GM12864 (cell line): ENCODE measurements at regions not wholly inside any gene's neighbourhood (a gene's known extent, or its start where the extent isn't known, plus 50 kb on each side); places are given as distances from the start of the nearest gene placed in this dataset.

Experiments used
- DNase-seq: peaks from one replicate; pipeline ENCODE4 v3.0.0-alpha.2; 2011; ENCODE audit warnings: low read depth
- H3K4me3 ChIP-seq: 2 replicates; pipeline ENCODE4 v1.5.1; 2011; ENCODE audit warnings: mild to moderate bottlenecking, low read depth, low read length, control low read depth
- TF ChIP-seq, protein P1 (sequence below): IDR thresholded peaks from 2 replicates; pipeline ENCODE4 v1.5.1; 2011; ENCODE audit warnings: low read depth, mild to moderate bottlenecking, moderate library complexity, low read length, control low read depth, inconsistent platforms; ENCODE audit errors: missing control alignments

DNA sequence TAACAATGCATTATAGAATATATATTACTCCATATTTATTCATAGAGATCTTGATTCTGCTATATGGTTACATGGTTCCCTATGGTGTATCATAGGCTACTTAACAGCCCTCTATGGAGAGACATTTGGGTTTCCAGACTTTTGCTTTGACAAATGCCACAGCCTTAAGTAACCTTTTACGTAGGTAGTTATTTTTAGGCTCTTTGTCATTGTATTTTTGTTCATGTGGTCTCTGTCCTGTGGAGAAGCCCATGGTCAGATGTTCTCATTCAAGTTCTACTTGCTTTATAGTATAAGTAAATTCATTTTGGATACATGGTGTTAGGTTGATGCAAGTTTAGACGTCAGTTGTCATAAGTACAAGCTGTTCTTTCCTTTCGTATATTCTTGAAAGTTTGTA is 275.2 kb upstream of the THSD7B start:
- TF ChIP-seq, protein P1, sequence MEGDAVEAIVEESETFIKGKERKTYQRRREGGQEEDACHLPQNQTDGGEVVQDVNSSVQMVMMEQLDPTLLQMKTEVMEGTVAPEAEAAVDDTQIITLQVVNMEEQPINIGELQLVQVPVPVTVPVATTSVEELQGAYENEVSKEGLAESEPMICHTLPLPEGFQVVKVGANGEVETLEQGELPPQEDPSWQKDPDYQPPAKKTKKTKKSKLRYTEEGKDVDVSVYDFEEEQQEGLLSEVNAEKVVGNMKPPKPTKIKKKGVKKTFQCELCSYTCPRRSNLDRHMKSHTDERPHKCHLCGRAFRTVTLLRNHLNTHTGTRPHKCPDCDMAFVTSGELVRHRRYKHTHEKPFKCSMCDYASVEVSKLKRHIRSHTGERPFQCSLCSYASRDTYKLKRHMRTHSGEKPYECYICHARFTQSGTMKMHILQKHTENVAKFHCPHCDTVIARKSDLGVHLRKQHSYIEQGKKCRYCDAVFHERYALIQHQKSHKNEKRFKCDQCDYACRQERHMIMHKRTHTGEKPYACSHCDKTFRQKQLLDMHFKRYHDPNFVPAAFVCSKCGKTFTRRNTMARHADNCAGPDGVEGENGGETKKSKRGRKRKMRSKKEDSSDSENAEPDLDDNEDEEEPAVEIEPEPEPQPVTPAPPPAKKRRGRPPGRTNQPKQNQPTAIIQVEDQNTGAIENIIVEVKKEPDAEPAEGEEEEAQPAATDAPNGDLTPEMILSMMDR = no peak
- no peak overlapping the region for H3K4me3 ChIP-seq
- DNase-seq = no peak

DNA sequence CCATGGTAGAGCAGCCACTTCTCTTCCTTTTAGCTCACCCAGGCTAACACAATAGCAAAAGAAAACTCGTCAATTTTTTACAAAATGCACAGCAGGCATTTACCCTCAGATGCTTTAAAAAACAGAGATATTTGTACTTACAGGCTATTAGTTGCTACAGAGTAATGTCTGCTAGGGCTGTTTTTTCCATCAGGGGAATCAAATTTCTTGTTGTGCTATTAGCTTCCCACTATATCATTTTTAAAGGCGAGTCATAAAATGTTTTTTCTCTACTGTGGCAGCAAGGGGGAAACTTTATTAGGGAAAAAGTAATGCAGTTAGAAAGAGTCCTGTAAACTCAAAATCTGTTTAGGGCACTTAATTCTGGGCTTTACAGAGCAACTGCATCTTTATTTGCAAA is 277.9 kb upstream of the THSD7B start:
- TF ChIP-seq, protein P1 = no peak
- no peak for DNase-seq
- H3K4me3 ChIP-seq = no peak overlapping the region

DNA sequence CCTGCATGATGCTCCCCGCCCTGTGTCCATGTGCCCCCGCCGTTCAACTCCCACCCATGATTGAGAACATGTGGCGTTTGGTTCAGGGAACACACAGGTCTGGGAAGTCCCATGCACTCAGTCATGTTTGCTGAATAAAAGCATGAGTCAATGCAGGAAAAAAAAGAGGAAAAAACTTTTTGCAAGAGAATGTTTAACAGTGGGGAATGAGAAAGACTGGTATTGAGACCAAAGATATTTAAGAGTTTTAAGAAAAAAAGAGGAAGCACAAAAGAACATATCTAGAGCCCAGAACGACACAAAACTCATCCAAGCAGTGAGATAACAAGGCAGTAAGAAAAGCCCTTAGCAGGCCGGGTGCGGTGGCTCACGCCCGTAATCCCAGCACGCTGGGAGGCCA is 279.2 kb upstream of the THSD7B start:
- H3K4me3 ChIP-seq = no peak overlapping the region
- peak; percentile 31 for DNase-seq
- TF ChIP-seq, protein P1 = no peak

DNA sequence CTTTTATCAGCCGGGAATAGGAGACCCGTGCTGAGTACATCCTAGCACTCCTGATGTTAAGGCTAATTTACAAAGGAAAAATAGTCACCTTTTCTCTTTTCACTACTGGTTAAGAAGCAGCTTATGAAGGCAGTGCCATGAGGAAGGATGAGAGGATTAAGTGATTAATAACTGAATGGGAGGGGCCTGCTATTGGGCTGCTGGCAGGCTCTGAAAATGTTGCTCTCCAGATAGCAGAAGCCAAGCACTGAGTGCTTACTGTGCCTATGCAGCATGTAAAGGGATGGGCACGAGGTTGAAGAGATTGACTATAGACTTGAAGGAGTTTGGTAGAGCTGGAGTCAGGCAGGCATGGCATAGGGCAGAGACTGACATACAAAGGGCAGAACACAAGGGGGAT is 282.4 kb upstream of the THSD7B start:
- H3K4me3 ChIP-seq = no peak overlapping the region
- no peak for DNase-seq
- TF ChIP-seq, protein P1 = no peak

DNA sequence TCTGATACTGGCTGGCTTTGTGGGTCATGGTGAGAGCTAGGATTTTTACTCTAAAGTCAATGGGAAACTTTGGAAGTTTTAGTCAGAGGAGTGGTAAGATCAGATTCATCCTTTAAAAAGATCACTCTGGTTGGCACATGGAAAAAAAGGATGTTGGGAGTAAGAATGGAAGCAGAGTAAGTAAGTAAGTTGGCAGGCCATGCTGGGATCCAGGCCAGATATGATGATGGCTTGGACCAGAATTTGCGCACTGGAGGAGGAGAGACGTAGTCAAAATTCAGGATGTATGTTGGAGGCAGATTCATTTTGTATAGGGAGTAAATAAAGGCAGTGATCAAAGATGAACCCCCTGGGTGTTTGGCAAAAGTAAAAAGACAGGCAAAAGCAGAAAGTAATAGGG is 283.3 kb upstream of the THSD7B start:
- DNase-seq = no peak
- TF ChIP-seq, protein P1 = no peak
- no peak overlapping the region for H3K4me3 ChIP-seq

DNA sequence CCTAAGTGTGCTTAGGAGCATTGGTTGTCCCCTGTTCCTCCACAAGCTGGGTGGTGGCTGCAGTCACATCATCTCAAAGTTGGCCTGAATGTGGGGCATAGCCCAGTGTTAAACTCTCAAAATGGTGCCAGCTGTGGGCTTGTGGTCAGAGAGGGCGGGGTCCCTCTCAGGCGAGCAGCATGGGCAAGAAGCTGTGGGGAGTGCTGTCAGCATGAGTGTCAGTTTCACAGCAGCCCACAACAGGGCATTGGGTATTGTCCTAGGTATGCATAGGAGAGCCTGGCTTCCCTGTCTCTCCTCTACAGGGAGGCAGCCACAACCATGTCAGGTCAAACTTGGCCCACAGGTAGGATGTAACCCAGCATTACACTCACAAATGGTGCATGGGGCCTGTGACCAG is 285.6 kb upstream of the THSD7B start:
- no peak for DNase-seq
- TF ChIP-seq, protein P1 = no peak
- no peak overlapping the region for H3K4me3 ChIP-seq

DNA sequence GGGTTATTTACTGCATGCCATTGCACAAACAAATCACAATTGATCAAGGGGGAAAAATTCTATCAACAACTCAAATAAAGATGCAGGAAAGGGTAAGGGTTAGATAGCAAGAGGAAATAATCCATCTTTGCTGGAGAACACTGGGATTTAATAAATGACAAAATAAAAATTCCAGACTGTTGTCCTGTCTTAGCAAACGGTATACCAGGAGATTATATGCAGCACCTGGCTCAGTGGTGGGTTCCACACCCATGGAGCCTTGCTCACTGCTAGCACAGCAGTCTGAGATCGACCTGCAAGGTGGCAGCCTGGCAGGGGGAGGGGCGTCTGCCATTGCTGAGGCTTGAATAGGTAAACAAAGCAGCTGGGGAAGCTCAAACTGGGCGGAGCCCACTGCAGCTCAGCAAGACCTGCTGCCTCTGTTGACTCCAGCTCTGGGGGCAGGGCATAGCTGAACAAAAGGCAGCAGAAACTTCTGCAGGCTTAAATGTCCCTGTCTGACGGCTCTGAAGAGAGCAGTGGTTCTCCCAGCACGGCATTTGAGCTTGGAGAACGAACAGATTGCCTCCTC is 296.5 kb upstream of the THSD7B start:
- no peak for DNase-seq
- TF ChIP-seq, protein P1 = no peak

More for the DNA sequence above, 296.5 kb upstream of the THSD7B start:
- H3K4me3 ChIP-seq = no peak overlapping the region
